Ishikawa (cell line): ENCODE measurements at regions not wholly inside any gene's neighbourhood (a gene's known extent, or its start where the extent isn't known, plus 50 kb on each side); places are given as distances from the start of the nearest gene placed in this dataset.

Experiments used
- EP300 ChIP-seq: IDR thresholded peaks from 2 replicates; pipeline ENCODE4 v1.6.1; 2012; ENCODE audit warnings: borderline replicate concordance

DNA sequence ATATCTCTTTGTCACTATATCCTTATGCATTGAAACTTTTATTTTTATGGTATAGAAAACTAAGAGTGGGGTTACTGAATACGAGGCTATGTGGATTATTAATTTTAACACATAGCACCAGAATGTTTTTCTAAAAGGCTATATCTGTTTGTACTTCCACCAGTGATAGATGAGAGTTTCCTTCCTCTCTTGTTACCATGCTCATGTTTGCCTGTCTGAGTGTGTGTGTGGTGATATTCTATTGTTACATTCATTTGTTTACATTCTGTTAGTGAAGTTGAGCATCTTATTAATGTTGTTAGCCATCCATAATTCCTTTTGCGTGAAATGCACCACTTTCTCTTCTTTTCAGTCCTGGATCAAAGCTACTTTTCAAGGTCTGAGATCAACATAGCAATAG lies 54.1 kb upstream of the ALDH1A1 start:
- no peak for TF ChIP-seq EP300
